ENCODE measurements at regions not wholly inside any gene's neighbourhood (a gene's known extent, or its start where the extent isn't known, plus 50 kb on each side); places are given as distances from the start of the nearest gene placed in this dataset.
"Not testable (repeated sequence)": the region's sequence is repeated elsewhere in the genome, so short reads cannot be mapped to it uniquely, and the experiment has no call there.

DNA sequence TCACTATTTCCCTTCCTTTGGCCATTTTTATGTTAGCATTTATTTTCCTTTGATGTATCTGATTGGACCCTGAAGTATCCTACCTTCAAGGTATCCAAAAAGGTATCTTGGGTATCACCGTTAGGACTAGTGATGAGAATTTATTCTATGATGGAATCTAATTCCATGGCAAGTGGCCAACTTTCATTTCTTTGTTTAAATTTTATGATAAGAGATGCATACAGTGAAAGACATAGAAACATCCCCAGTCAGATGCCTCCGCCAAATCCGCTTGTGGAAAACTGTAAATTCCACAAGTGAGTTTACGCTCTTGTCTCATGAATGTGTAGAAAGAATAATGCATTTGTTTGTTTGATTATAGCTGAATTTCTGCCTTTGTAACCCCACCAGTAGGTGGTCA, 153.7 kb upstream of the NR2F2 start:
- no peak for DNase-seq

DNA sequence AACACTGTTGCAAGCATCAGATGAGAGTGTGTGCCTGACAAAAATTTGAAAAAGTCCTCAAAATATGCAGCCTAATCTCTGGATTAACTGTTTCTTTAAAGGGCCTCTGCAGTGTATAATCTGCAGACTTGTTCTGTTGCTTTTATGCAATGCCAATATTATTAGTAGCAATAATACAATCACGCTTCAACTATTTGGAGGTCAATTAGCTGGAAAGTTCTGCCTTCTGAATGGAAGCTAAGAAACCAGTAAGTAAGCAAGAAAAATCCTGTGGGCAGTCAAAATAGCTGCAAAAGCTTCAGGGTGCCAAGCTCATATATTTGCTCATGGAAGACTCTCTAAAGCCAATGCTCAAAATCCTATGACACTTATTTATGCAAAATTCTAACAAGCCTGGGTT, 153.2 kb upstream of the NR2F2 start:
- DNase-seq, result no peak

DNA sequence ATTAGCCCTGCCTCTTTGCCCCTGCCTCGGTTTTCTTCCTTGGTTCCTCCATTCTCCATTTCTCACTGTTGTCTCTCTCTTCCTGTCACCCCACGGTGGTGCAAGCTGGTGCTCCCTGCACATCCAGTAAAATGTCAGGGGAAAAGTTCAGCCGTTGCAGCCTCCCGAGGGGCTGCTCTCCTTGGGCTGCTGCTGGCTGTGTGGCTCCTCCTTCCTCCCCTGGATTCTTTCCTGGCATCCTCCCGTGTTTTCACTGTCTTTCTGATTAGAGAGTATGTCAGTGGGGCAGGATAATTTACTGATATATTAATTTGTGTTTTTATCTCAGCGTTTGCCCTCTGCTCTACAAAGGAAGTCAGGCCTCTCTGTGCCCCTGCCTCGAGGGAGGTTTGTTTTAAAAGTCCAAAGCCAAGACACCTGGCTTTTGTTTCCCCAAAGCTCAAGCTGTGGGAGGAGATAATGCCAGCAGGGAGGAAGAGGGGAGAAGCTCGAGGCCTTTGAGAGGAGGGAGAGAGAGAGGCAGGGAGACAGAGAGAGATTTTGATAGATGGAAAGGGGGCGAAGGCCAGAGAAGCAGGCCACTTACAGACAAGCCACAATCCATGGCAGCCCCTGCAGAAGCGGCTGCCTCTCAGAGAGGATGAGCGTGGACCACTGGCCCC, 150.3 kb upstream of the NR2F2 start:
- DNase-seq, result peak; percentile 28

DNA sequence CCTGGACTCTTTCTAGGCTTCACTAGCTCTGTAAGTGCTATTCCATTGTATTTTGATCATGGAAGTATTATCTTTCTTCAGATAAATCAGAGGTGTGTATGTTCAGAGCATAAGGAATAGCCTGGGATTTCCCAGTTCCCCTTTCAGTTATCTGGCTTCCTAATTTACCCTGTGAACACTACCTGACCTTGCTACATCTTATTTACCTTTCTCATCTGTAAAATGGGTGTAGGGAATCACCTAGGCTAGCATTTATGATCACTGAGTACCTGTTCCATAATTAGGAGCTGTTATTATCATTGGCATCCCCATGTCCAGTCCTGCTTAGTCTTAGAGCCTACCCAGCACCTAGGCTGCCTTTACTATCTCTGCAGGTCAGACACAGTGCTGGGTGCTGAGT, 149.3 kb upstream of the NR2F2 start:
- no peak for DNase-seq

DNA sequence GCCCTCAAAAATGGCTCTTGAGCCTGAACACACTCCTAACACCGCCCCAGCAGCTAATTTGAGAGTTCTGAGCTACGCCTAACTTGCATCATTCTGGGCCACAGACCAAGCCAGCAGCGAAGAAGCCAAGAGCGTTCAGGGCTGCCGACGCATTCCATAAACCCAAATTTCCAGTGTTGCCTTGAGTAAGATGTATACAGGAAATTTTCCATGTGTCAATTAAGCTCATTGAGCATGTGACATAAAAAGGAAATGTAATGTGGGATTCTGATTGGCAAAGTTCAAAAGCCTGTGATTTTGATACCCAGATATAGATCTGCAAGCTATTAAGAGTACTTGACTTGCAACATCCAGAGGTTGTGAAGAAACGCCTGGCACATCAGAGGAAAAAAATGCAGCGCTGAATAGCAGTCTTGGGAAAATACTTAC, 148.6 kb upstream of the NR2F2 start:
- peak; percentile 86 for DNase-seq

DNA sequence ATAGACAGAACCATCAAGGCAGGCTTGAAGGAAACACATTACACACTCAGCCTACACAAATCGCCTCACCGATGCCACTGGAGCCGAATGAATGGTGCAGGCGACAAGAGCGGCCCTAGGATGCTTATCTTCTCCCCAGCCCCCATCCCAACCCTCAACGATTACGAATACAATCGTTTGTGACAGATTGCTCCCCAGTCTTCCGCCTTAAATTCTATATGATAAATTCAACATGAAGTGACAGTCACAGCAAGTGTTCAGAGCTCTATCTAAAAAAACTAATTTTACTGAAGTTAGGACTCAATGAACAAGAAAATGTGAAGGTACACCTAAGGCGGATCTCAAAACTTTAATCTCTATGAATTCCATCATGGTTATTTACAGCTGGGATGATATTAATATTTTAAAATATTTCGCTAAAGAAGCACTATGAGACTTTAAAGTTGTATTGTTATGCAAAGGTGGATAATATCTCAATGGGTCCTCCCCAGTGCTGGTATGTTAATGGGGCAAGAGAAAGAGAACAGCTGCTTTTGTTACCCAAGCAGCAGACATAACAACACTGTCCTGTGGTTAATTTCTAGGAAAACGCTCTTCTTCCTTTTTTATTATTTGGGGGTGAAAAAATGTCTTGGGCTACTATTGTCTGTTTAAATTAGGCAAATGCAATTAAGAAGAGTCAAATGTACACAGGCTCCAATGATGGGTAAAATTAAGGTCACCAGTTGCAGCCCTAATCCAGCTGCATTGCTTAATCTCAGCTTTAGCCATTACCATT, 147.6 kb upstream of the NR2F2 start:
- DNase-seq, result peak; percentile 86

DNA sequence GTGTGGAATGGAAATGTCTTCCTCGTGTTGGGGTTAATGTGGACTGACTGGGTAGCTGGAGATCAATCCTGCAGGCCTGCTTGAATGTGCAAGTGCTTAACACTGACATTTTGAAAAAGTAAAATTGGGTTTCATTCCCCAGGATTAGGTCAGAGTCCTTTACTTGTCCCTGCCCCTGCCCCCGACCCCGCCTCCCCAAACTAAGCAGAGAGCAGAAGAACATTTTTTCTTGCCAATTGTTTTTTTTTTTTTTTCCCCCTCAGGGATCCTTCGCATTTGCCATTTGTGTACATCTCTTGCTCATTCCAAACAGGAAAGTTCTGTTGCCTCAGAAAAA, 147.0 kb upstream of the NR2F2 start:
- no peak for DNase-seq

DNA sequence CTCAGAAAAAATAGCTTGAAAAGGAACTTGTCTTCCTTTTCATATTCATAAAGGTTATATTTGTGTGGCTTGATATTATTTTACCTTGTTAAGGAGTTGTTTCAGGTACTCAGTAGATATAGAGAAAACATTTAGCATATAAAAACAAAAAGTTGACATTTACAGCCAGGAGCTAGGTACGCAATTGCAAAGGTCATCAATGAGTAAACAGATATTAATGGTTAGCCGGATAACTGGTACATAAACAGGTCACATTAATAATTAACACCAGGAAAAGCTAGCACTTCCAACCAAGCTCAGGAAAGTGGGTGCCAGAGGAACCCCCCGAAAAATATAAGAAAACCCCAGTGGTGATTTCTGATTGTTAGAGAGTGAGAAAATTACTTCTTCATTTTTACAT, 146.6 kb upstream of the NR2F2 start:
- no peak for DNase-seq

DNA sequence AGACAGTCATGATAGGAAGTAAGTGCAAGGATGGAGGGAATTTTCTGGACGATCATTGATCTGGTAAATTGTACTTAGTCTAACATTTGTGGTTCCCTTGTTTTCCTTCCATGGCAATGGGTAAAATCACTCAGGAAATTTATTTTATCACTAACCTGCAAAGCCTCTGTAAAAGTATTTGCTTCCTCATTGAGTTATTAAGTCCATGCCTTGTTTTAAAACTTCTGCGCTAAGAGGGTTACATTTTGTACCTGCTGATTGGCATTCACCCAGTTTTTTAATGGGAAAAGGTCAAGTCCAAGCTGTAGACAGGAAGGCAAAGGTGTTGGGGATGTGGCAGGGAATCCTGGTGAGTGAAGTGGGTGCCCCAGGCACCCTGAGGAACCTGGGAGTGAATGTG, 146.2 kb upstream of the NR2F2 start:
- no peak for DNase-seq

DNA sequence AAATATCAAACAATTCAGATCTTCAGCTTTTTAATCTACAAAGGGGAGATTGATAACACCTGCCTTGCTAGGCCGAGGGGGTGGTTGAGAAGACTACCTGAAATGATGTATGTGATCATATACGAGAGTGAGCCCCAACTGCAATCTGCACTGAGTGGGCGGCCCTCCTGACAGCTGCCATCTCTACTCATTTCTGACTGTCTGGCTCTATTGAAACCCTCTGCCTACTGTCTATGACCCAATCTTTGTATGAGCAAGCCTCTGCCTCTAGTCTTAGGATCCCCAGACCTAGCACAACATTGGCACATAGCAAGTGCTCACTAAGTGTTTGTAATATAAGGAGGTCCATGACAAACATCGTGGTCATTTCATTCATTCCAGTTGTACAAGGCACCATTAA, 144.4 kb upstream of the NR2F2 start:
- DNase-seq, result no peak

DNA sequence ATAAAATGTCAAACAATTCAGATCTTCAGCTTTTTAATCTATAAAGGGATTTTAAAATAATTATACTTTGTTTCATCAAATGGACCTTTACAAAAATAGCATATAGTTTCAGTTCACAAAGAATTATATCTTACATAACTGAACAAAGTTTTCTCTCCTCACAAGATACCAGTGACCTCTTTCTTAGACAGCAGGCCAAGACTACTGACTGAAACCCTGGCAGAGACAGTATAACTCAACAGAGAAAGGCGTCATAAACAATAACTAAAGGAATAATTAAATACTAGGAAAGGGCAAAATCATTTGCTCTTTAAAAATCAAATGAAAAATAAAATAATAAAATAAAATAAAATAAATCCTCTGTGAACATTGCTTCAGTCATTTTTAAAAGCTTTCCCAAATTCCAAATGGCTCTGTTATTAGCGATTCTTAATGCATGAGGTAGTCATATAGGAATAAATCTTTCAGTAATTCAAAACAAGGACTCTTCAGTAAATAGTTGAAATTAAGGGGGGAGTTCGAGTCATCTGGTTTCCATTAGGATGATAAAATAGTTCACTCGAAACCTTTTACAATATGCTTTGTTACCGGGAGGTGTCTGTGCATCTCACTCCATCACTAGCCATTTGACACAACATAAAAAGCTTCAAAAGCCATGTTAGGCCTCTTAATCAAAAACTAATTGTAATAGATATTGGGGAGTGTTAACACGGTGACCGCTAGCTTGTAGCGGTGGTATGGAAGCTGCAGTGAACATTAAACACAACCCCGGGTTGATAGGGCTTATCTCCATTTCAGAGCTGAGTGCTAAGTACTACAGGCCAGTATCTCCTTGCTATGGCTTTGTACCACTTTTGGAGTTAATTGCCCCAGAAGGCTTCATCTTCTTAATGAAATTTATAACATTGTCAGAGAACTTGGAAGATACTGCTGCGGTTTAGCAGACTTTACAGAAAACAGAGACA, 142.9 kb upstream of the NR2F2 start:
- DNase-seq, result peak; percentile 16

DNA sequence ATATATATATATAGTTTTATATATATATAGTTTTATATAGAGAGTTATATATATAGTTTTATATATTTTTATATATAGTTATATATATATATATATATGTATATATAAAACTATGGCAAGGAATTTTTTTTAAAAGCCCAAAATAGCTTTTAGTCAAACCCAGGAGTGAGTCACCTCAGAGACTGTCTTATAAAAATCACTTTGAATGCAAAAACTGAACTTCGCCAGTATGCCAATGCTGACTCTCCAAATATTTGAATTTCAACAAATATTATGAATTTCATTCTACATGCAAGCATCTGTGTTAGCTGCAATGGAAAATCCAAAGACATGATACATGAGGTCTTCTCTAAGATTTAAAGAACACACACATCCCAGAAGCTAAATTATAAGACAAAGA, 132.8 kb upstream of the NR2F2 start:
- no peak for DNase-seq

DNA sequence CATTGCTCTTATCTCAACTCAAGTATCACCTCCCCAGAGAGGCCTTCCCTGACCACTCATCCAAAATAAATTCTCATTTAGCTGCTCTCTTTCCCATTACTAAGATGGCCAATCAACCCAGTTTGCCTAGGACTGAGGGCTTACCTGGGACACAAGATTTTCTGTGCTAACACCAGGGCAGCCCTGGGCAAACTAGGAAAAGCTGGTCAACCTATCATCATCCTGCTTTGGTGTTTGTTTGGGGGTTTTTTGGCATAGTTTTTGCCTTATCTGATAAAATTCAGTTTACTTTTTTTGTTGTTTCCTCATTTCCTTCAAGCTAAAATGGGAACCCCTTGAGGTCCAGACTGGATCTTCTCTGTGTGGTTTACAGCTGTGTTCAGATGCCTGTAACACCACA, 131.4 kb upstream of the NR2F2 start:
- no peak for DNase-seq

DNA sequence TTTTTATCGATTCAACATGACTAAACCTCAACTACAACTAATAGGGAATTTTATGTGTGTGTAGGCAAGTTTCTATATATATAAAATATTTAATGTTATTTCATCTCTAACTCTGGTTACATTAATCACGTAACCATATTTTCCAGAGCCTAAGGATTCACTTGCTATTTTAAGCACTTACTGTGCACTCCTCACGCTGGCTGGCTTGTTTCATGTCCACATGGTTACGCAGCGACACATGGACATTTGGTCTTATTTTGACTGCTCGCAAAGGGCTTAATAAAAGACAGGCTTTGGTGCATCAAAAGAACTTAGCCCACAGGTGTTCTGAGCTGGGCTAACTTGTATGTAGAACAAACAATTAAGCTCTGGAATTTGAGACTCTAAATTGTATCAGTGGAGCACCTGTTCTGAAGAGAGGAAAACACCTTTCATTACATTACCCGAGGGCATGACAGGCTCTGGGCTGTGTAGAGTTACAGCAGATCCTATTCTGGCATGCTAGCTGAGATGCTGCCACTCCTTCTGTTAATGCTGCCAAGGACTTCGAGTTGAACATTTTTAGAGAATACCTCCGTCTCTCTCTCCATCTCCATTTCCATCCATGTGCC, 130.0 kb upstream of the NR2F2 start:
- peak; percentile 11 for DNase-seq

DNA sequence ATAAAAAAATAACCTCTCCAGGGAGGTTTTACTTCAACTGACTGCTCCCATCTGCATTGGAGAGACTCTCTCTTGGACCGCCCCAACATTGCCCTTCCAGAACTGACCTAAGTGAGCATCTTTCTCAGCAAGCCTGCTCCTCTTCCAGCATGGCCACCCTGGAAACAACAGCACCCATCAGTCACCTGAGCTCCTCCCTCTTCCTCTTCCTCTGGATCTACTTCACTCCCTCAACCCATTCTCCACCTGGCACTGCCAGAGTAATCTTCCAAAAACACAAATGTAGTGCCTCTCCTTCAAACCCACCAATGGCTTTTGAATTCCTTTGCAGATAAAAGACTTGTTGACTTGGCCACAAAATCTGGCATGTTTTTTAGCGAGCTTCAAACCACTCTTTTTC, 128.8 kb upstream of the NR2F2 start:
- DNase-seq, result no peak

DNA sequence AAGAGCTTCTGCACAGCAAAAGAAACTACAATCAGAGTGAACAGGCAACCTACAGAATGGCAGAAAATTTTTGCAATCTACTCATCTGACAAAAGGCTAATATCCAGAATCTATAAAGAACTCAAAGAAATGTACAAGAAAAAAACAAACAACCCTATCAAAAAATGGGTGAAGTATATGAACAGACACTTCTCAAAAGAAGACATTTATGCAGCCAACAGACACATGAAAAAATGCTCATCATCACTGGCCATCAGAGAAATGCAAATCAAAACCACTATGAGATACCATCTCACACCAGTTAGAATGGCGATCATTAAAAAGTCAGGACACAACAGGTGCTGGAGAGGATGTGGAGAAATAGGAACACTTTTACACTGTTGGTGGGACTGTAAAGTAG, 124.9 kb upstream of the NR2F2 start:
- DNase-seq, result not testable (repeated sequence)

DNA sequence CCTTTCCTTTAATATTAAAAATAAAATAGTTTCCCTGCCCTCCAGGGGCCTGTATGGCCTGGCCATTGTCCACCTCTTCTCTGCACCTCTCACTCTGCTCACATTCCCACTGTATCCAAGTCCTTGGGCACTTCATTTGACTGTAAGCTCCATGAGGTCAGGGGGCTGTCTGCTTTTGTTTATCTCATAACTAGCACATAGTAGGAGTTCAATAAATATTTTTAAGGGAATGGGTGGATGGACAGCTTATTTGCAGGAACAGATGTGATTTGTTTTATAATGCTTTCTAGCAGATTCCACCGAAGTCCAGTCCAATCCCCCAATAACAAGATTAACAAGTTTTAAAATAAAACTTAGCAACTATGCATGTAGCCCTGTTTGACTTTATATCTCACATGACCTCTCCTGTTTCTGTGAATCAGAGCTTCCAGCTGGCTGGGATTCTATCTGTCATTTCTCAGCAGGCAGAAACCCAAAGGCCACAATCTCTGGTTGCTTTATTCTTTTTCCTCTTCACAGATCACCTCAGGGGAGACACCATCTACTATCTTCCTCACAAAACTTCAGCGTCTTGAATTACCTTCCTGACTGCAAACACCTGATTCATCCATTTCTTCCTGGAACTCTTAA, 123.0 kb upstream of the NR2F2 start:
- no peak for DNase-seq

DNA sequence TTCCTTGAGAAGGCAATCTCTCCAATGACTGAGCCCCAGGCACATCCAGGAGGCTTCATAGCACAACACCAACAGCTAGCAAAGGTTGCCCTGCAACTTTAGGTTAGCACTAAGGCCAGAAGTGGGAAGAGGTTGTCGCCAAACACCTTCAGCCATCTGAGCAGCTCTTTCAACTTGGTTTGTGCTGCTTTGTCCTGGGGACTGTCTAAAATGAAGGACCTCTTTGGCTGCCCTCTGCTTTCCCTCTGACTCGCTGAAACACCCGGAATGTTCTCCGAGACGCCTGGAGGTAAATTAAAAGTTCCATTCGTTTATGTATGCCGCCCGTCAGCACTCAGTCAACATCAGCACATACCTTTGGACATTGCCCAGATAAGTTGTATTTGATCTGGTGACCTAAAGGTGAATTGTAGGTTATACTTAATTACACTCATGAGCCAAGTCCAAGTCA, 121.2 kb upstream of the NR2F2 start:
- DNase-seq, result no peak

DNA sequence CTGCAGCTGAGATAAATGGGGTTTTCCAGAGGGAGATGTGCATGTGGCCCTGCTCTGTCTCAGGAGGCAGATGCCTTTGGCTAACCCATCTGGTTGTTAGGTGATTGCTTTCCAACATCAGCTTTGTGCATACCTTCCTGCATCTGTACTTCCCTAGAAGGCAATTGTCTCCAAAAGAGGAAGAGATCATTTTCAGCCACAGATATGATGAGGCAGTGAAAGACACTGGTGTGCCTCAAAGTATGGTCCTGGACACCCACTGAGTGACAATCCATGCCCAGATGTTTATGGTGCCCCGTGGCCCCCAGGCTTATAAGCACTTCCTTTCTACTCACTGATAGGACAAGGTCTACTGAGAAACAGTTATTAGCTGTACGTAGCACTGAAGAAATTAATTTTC, 117.5 kb upstream of the NR2F2 start:
- DNase-seq, result no peak

DNA sequence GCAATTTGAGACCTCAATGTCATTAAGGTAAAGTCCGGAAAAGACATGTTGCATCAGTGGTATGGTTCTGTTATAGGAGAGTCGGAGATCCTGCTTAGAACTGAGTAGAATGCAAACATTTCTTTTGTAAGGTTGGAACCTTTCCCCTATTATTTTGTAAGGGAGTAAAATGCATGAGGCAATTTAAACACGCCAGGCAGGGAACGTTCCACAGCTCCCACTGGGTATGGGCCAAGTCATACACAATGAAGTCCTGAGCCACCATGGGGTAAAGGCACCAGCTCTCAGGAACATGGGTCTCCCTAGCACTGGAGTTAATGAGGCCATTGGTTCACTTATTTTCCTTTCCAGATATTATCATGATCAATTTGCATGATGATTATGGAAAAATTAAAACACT, 116.6 kb upstream of the NR2F2 start:
- no peak for DNase-seq

DNA sequence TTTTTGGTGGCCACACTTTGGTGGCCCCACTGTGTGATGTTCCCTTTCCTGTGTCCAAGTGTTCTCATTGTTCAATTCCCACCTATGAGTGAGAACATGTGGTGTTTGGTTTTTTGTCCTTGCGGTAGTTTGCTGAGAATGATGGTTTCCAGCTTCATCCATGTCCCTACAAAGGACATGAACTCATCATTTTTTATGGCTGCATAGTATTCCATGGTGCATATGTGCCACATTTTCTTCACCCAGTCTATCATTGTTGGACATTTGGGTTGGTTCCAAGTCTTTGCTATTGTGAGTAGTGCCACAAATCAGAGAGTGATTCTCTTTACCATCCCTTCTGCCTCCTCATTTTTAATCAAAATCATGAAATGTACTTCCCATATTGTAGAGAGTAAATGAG, 114.0 kb upstream of the NR2F2 start:
- not testable (repeated sequence) for DNase-seq

DNA sequence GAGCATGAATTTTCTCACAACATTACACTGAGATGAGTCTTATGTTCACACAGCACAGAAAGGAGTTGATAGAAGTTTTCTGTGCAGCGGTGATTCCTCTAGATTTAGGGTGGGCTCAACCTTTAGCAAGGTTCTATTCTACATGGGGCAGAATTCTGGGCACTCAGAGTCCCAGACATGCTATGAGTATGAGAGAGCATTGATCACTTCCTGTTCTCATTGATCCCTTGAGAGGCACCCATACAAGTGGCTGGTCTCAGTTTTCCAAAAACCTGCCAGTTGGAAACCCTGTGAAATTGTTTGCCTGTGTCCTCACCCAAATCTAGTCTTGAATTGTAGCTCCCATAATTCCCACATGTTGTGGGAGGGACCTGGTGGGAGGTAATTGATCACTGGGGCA, 112.5 kb upstream of the NR2F2 start:
- DNase-seq, result no peak
